ENCODE measurements at regions not wholly inside any gene's neighbourhood (a gene's known extent, or its start where the extent isn't known, plus 50 kb on each side); places are given as distances from the start of the nearest gene placed in this dataset.

GRCh38 chr3:72555714-72556113 lies 292.5 kb downstream of the SHQ1 start:
- TF ChIP-seq CTCF (IDR thresholded peaks at IDR 0.05 in 4 of 5, conservative IDR thresholded peaks at IDR 0.05 in 1 of 5) = no peak
- TF ChIP-seq POLR2A (IDR thresholded peaks at IDR 0.05) = no peak

All from gastrocnemius medialis (tissue), 4 donors.